OCI-LY3 (cell line): ENCODE measurements at regions not wholly inside any gene's neighbourhood (a gene's known extent, or its start where the extent isn't known, plus 50 kb on each side); places are given as distances from the start of the nearest gene placed in this dataset.

Experiments
- CTCF ChIP-seq: fragments of 200-600, 300-600 bp; sonication (generic); IDR thresholded peaks from 2 replicates; pipeline ENCODE4 v1.5.1; 2014; ENCODE audit warnings: antibody characterized with exemption, low read length, low read depth
- EZH2phosphoT487 ChIP-seq: fragments of 200-600 bp; shearing (Covaris generic); IDR thresholded peaks from 2 replicates; pipeline ENCODE4 v1.6.1; 2018; ENCODE audit warnings: antibody characterized with exemption, mixed run types, low read depth

GRCh38 chr1:5651027-5651410 lies 341.2 kb downstream of the NPHP4 start:
- TF ChIP-seq EZH2phosphoT487 = no peak
- no peak for TF ChIP-seq CTCF
